Osteocyte (in vitro differentiated cells): ENCODE measurements at regions not wholly inside any gene's neighbourhood (a gene's known extent, or its start where the extent isn't known, plus 50 kb on each side); places are given as distances from the start of the nearest gene placed in this dataset.

Experiments used
- DNase-seq: peaks from one replicate; pipeline ENCODE4 v3.0.0; 2021; ENCODE audit warnings: mixed read lengths; ENCODE audit not compliant: unreplicated experiment; ENCODE audit errors: extremely low spot score
- H3K27ac Mint-ChIP-seq: one replicate; pipeline ENCODE4 v1.8.0; 2021; ENCODE audit warnings: mild to moderate bottlenecking, mixed read lengths; ENCODE audit not compliant: unreplicated experiment
- H3K27me3 Mint-ChIP-seq: one replicate; pipeline ENCODE4 v1.8.0; 2021; ENCODE audit warnings: mixed read lengths; ENCODE audit not compliant: unreplicated experiment
- H3K36me3 Mint-ChIP-seq: one replicate; pipeline ENCODE4 v1.8.0; 2021; ENCODE audit warnings: mixed read lengths; ENCODE audit not compliant: unreplicated experiment
- H3K4me1 Mint-ChIP-seq: one replicate; pipeline ENCODE4 v1.8.0; 2021; ENCODE audit warnings: mixed read lengths; ENCODE audit not compliant: unreplicated experiment
- H3K4me3 Mint-ChIP-seq: one replicate; pipeline ENCODE4 v1.8.0; 2021; ENCODE audit warnings: mild to moderate bottlenecking, moderate library complexity, mixed read lengths; ENCODE audit not compliant: unreplicated experiment
- H3K9me3 Mint-ChIP-seq: one replicate; pipeline ENCODE4 v1.8.0; 2021; ENCODE audit warnings: mixed read lengths; ENCODE audit not compliant: unreplicated experiment
- TF ChIP-seq, protein P1 (sequence below): fragments of 200-600 bp; sonication (generic); IDR thresholded peaks from 2 replicates; pipeline ENCODE4 v1.5.0; 2021; ENCODE audit warnings: antibody characterized with exemption, mild to moderate bottlenecking, moderate library complexity

DNA sequence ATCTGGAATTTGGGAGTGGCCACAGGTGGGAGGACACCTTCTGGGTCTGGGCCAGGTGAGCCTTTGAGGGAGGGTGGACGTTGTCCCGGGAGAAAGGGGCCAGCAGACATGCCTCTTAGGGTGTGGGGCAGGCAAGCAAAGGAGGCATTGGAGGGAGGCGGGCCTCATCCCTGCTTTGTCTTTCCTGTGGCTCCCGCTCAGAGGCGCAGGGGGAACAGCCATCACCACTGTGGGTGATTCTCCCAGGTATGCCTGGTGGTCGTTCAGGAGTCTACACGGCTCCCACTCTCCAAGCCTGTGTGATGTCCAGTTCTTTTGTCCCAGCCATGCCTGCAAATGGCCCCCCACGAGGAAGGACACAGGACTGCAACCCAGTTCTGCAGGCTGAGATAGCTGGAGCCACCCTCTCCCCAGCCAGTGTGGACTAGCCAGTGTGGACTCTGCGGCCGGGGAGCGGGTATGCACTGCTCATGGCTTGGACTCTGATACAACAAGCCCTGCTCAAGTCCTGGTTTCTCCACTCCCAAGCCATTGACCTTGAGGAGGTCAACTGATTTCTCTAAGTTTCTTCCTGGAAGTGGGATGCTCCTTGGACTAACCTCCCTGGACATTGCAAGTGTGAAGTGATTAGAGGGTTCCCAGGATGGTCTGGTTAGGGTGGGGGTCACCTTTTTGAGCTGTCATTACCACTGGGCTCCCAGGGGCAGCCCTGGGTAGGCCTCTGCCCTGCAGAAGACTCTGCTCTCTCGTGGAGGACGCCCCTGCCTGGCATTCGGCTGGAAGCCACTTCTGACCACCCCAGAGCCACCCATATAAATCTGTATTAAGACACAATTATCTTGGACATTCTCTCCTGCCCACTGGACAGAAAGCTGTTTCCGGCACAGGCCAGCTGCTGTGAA is 1151.2 kb downstream of the BRD1 start:
- Mint-ChIP-seq H3K4me3 (no peak overlapping the region), H3K9me3 (peaks cover 18% of the 10 kb centered on the region), H3K4me1 (no peaks in the 10 kb centered on the region), H3K36me3 (peaks cover 17% of the 10 kb centered on the region), H3K27ac (no peak overlapping the region), H3K27me3 (no peaks in the 10 kb centered on the region)
- no peak for DNase-seq
- TF ChIP-seq, protein P1, sequence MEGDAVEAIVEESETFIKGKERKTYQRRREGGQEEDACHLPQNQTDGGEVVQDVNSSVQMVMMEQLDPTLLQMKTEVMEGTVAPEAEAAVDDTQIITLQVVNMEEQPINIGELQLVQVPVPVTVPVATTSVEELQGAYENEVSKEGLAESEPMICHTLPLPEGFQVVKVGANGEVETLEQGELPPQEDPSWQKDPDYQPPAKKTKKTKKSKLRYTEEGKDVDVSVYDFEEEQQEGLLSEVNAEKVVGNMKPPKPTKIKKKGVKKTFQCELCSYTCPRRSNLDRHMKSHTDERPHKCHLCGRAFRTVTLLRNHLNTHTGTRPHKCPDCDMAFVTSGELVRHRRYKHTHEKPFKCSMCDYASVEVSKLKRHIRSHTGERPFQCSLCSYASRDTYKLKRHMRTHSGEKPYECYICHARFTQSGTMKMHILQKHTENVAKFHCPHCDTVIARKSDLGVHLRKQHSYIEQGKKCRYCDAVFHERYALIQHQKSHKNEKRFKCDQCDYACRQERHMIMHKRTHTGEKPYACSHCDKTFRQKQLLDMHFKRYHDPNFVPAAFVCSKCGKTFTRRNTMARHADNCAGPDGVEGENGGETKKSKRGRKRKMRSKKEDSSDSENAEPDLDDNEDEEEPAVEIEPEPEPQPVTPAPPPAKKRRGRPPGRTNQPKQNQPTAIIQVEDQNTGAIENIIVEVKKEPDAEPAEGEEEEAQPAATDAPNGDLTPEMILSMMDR = no peak

DNA sequence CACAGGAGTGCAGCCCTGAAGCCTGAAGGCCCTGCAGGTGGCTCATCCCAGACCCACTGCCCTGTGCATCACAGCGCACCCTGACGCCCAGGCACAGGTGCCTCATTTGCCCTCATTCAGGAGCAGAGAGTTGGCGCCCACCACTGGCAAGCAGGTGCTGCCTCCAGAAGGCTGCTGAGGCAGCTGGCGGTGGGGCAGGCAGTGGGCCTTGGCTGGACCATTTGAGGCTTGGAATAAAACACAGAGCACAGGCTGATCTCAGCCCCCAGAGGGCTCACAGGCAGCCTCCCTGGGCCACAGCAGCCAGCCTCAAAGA is 1151.9 kb downstream of the BRD1 start:
- TF ChIP-seq, protein P1 = no peak
- DNase-seq = no peak
- Mint-ChIP-seq H3K9me3 (peaks cover 19% of the 10 kb centered on the region), H3K4me3 (no peak overlapping the region), H3K36me3 (peaks cover 17% of the 10 kb centered on the region), H3K27me3 (no peaks in the 10 kb centered on the region), H3K27ac (no peak overlapping the region), H3K4me1 (no peaks in the 10 kb centered on the region)

DNA sequence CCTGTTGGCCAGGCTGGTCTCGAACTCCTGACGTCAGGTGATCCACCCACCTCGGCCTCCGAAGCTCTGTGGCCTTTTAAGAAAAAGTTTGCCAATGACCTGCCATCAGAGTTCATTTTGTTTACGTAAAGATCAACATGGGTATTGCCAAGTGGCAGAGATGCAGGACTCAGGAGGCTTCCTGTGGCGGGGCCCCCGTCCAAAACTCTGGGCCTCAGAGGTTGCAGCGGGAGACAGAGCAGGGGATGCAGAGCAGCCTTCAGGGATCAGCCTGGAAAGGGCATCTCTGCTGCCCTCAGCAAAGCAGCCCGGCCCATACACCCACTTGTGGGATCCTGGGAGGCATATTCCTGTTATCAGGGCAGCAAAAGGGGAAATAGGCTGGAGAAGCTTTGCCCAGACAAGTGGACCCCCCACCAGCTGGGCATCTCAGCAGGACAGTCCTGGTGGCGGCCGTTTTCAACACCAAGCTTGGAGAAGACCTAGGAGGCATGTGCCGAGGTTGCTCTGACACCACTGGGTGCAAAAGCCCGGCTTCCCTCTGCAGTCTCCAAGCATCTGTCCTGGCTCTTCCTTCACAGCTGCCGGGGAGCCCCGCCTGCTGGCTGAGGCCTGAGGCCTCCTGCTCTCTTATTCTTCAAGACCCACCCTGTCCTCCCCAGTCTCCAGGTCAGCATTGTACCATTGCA is 1152.4 kb downstream of the BRD1 start:
- no peaks in the 10 kb centered on the region for H3K4me1 Mint-ChIP-seq
- no peak for DNase-seq
- H3K27me3 Mint-ChIP-seq = no peaks in the 10 kb centered on the region
- no peak overlapping the region for H3K4me3 Mint-ChIP-seq
- TF ChIP-seq, protein P1 = no peak
- H3K36me3 Mint-ChIP-seq = peaks cover 17% of the 10 kb centered on the region
- H3K9me3 Mint-ChIP-seq = peaks cover 19% of the 10 kb centered on the region
- H3K27ac Mint-ChIP-seq = no peak overlapping the region

DNA sequence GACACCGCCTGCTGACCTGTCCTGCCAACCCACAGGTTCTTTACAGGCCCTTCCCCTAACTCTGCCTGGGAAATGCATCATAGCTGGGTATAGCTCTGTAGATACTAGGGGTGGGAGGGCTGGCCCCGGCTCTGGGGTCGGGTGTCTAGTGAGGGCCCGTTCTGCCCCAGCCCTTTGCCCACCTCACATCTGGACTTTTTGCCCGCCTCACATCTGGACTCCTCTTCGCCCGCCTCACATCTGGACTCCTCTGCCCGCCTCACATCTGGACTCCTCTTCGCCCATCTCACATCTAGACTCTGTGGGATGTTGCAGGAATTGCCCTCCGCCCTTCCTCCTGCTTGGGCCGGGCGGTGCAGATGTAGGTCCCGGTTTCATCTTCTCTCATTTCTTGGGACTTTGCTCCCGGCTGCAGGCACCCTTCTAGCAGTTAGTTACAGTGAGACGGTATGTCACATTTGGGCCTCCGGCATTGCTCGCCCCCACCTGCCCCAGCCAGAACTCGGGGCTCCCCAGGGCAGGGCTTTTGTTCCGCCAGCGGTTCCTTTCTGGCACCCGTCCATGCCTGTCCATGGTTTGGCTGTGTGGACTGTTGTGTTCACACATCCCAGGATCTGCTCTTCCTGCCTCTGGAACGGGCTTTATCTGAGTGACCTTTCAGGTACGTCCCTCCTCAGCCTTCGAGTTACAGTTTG is 1153.7 kb downstream of the BRD1 start:
- H3K27ac Mint-ChIP-seq = no peak overlapping the region

More for the DNA sequence above, 1153.7 kb downstream of the BRD1 start:
- peaks cover 17% of the 10 kb centered on the region for H3K36me3 Mint-ChIP-seq
- DNase-seq = no peak
- H3K4me3 Mint-ChIP-seq = no peak overlapping the region
- no peaks in the 10 kb centered on the region for H3K27me3 Mint-ChIP-seq
- TF ChIP-seq, protein P1 = no peak
- peaks cover 19% of the 10 kb centered on the region for H3K9me3 Mint-ChIP-seq
- peaks cover 2% of the 10 kb centered on the region for H3K4me1 Mint-ChIP-seq
